H1 (cell line): ENCODE measurements at regions not wholly inside any gene's neighbourhood (a gene's known extent, or its start where the extent isn't known, plus 50 kb on each side); places are given as distances from the start of the nearest gene placed in this dataset.

Experiments used
- CTCF ChIP-seq, 3 experiments: IDR thresholded peaks; 1 replicate in 2 of 3; 2 replicates in 1 of 3; pipeline versions ENCODE4 v1.5.1 to v1.6.1; 2011; ENCODE audit warnings: low read length in 3 of 3, mild to moderate bottlenecking in 3 of 3, inconsistent platforms in 2 of 3, low read depth in 1 of 3, moderate library complexity in 1 of 3; ENCODE audit not compliant: insufficient read depth in 1 of 3; ENCODE audit errors: control extremely low read depth in 1 of 3
- GABPA ChIP-seq: IDR thresholded peaks from 2 replicates; pipeline ENCODE4 v1.6.1; 2011; ENCODE audit warnings: mild to moderate bottlenecking, low read length, moderate library complexity, borderline replicate concordance; ENCODE audit not compliant: insufficient read depth
- JUND ChIP-seq: IDR thresholded peaks from 2 replicates; pipeline ENCODE4 v1.6.1; 2011; ENCODE audit warnings: mild to moderate bottlenecking, improper control_type of control experiment, low read length
- KDM1A ChIP-seq: fragments of 200-600, 300-600 bp; sonication (generic); IDR thresholded peaks from 2 replicates; pipeline ENCODE4 v1.7.1; 2016; ENCODE audit warnings: mild to moderate bottlenecking, low read length, borderline replicate concordance
- PHF8 ChIP-seq: fragments of 200-600 bp; sonication (generic); conservative IDR thresholded peaks from 2 replicates; pipeline ENCODE4 v1.7.1; 2012; ENCODE audit warnings: low read depth, mild to moderate bottlenecking, inconsistent platforms, low read length, moderate library complexity
- POLR2A ChIP-seq, 2 experiments: IDR thresholded peaks; 1 replicate in 1 of 2; 2 replicates in 1 of 2; pipeline ENCODE4 v1.6.1; 2011; ENCODE audit warnings: low read depth in 2 of 2, low read length in 2 of 2, mild to moderate bottlenecking in 2 of 2; ENCODE audit errors: control extremely low read depth in 1 of 2
- POU5F1 ChIP-seq: IDR thresholded peaks from 2 replicates; pipeline ENCODE4 v1.6.1; 2011; ENCODE audit warnings: low read depth, mild to moderate bottlenecking, low read length, moderate library complexity
- SIN3A ChIP-seq, 2 experiments: IDR thresholded peaks in 1 of 2; conservative IDR thresholded peaks in 1 of 2; 2 replicates each; pipeline ENCODE4 v1.6.1; 2011 to 2012; ENCODE audit warnings: low read length in 2 of 2, improper control_type of control experiment in 1 of 2, low read depth in 1 of 2, mild to moderate bottlenecking in 1 of 2
- TAF1 ChIP-seq: IDR thresholded peaks from 2 replicates; pipeline ENCODE4 v1.6.1; 2011; ENCODE audit warnings: mild to moderate bottlenecking, low read depth, low read length
- YY1 ChIP-seq: IDR thresholded peaks from 2 replicates; pipeline ENCODE4 v1.6.1; 2011; ENCODE audit warnings: low read depth, mild to moderate bottlenecking, low read length

GRCh38 chr18:10234281-10234680 lies 220.2 kb upstream of the APCDD1 start:
- TF ChIP-seq YY1, result no peak
- TF ChIP-seq POLR2A (IDR thresholded peaks at IDR 0.05; ENCODE audit: control extremely low read depth in 1 of 2, low read depth in 2 of 2, low read length in 2 of 2), result no peak
- TF ChIP-seq KDM1A, result no peak
- no peak for TF ChIP-seq GABPA
- no peak for TF ChIP-seq JUND
- TF ChIP-seq SIN3A (conservative IDR thresholded peaks at IDR 0.05 in 1 of 2, IDR thresholded peaks at IDR 0.05 in 1 of 2; ENCODE audit: low read depth in 1 of 2, low read length in 2 of 2), result no peak
- TF ChIP-seq CTCF (IDR thresholded peaks at IDR 0.05; ENCODE audit: control extremely low read depth in 1 of 3, insufficient read depth in 1 of 3, low read depth in 1 of 3, low read length in 3 of 3), result no peak
- TF ChIP-seq TAF1, result no peak
- TF ChIP-seq PHF8, result no peak
- no peak for TF ChIP-seq POU5F1
